ENCODE measurements at regions not wholly inside any gene's neighbourhood (a gene's known extent, or its start where the extent isn't known, plus 50 kb on each side); places are given as distances from the start of the nearest gene placed in this dataset.

DNA sequence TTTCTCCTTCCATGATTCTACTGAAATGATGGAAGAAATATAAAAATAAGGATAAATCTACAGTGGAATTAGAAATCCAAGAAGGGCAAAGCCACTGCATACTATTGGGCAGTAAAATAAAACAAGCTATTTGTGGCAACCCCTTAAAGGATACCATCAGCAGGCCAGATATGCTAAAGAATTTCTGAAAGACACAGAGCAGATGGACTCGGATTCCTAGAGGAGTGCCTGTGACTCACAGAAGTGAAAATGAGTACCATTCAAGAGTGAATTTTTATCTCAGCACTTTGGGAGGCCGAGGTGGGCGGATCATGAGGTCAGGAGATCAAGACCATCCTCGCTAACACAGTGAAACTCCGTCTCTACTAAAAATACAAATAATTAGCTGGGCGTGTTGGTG, 318.1 kb downstream of the LRIG3 start:
- H4K20me1 ChIP-seq (ENCODE audit: insufficient read depth, low read length), result no peaks in the 10 kb centered on the region
- 83% methylated on average over 1 of the region's 6 CpGs; no CpG with 5 or more reads in 1 of the 2 experiments for WGBS, 2 experiments (ENCODE audit: extremely low coverage in 2 of 2, insufficient read length in 1 of 2)
- in situ Hi-C loops (cut with MboI; ENCODE audit: low sequenced_read_pairs) (no loop called here), dilution Hi-C loops (cut with HindIII; ENCODE audit: low sequenced_read_pairs, unreplicated experiment) (no loop called here), intact Hi-C loops (cut with micrococcal nuclease) (no loop called here)
- no peak overlapping the region for H3K4ac ChIP-seq (ENCODE audit: low read depth, low read length)
- H2BK15ac ChIP-seq (ENCODE audit: low read depth, low read length), result no peak overlapping the region
- no peak overlapping the region for H4K5ac ChIP-seq (ENCODE audit: low read depth, low read length)
- H3K23ac ChIP-seq (ENCODE audit: low read depth, low read length), result no peak overlapping the region
- no peak overlapping the region for H2BK5ac ChIP-seq (ENCODE audit: low read depth, low read length, poor library complexity, severe bottlenecking)
- POLR2A ChIA-PET (ENCODE audit: unreplicated experiment), result no interaction called here
- peak; percentile 23 for DNase-seq
- H3K56ac ChIP-seq (ENCODE audit: extremely low read depth, insufficient read depth, low read length), result no peak overlapping the region
- CTCF ChIA-PET, result no interaction called here
- no peak overlapping the region for H2BK20ac ChIP-seq (ENCODE audit: low read depth, low read length)
- no peaks in the 10 kb centered on the region for H3K79me1 ChIP-seq (ENCODE audit: low read depth in 1 of 2, low read length in 2 of 2)
- TF ChIP-seq SMC3 (IDR thresholded peaks at IDR 0.05; ENCODE audit: low read depth, low read length), result no peak
- no peak for TF ChIP-seq FOS (IDR thresholded peaks at IDR 0.05; ENCODE audit: low read depth, low read length)
- TF ChIP-seq, protein P1, sequence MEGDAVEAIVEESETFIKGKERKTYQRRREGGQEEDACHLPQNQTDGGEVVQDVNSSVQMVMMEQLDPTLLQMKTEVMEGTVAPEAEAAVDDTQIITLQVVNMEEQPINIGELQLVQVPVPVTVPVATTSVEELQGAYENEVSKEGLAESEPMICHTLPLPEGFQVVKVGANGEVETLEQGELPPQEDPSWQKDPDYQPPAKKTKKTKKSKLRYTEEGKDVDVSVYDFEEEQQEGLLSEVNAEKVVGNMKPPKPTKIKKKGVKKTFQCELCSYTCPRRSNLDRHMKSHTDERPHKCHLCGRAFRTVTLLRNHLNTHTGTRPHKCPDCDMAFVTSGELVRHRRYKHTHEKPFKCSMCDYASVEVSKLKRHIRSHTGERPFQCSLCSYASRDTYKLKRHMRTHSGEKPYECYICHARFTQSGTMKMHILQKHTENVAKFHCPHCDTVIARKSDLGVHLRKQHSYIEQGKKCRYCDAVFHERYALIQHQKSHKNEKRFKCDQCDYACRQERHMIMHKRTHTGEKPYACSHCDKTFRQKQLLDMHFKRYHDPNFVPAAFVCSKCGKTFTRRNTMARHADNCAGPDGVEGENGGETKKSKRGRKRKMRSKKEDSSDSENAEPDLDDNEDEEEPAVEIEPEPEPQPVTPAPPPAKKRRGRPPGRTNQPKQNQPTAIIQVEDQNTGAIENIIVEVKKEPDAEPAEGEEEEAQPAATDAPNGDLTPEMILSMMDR (conservative IDR thresholded peaks at IDR 0.05; ENCODE audit: low read depth, low read length), result no peak
- TF ChIP-seq POLR2A (IDR thresholded peaks at IDR 0.05; ENCODE audit: low read depth, low read length), result no peak
- TF ChIP-seq CHD1 (IDR thresholded peaks at IDR 0.05; ENCODE audit: low read depth, low read length), result no peak
- TF ChIP-seq, protein P2, sequence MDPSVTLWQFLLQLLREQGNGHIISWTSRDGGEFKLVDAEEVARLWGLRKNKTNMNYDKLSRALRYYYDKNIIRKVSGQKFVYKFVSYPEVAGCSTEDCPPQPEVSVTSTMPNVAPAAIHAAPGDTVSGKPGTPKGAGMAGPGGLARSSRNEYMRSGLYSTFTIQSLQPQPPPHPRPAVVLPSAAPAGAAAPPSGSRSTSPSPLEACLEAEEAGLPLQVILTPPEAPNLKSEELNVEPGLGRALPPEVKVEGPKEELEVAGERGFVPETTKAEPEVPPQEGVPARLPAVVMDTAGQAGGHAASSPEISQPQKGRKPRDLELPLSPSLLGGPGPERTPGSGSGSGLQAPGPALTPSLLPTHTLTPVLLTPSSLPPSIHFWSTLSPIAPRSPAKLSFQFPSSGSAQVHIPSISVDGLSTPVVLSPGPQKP (IDR thresholded peaks at IDR 0.05; ENCODE audit: borderline replicate concordance, low read depth, low read length), result no peak
- TF ChIP-seq, protein P3, sequence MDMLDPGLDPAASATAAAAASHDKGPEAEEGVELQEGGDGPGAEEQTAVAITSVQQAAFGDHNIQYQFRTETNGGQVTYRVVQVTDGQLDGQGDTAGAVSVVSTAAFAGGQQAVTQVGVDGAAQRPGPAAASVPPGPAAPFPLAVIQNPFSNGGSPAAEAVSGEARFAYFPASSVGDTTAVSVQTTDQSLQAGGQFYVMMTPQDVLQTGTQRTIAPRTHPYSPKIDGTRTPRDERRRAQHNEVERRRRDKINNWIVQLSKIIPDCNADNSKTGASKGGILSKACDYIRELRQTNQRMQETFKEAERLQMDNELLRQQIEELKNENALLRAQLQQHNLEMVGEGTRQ (IDR thresholded peaks at IDR 0.05; ENCODE audit: low read depth, low read length), result no peak
- no peak for TF ChIP-seq RAD21 (IDR thresholded peaks at IDR 0.05; ENCODE audit: low read length)
- no peak for TF ChIP-seq RFX5 (IDR thresholded peaks at IDR 0.05; ENCODE audit: low read depth, low read length)
- TF ChIP-seq NFE2L2 (IDR thresholded peaks at IDR 0.05; ENCODE audit: low read depth, low read length), result no peak
- TF ChIP-seq CEBPB (IDR thresholded peaks at IDR 0.05; ENCODE audit: low read depth, low read length), result no peak
- TF ChIP-seq RCOR1 (IDR thresholded peaks at IDR 0.05; ENCODE audit: insufficient replicate concordance, low read length), result no peak
- TF ChIP-seq MXI1 (IDR thresholded peaks at IDR 0.05; ENCODE audit: borderline replicate concordance, low read depth, low read length), result no peak
- no peak overlapping the region for H3K18ac ChIP-seq (ENCODE audit: low read depth, low read length)
- no peak overlapping the region for H2BK120ac ChIP-seq (ENCODE audit: low read depth, low read length)
- no peak overlapping the region for H3K9ac ChIP-seq (ENCODE audit: low read depth, low read length)
- no peak overlapping the region for H3K4me3 ChIP-seq (ENCODE audit: insufficient read depth, low read depth, low read length)
- H3K14ac ChIP-seq (replicated peaks; ENCODE audit: low read depth, low read length), result no peak overlapping the region
- no peak overlapping the region for H3K4me2 ChIP-seq (ENCODE audit: low read depth, low read length)
- H3K9me1 ChIP-seq (ENCODE audit: insufficient read depth, low read length), result peaks cover under 1% of the 10 kb centered on the region
- H2AK5ac ChIP-seq (ENCODE audit: low read depth, low read length), result no peak overlapping the region
- H4K8ac ChIP-seq (ENCODE audit: low read depth in 2 of 2, low read length in 2 of 2), result no peak overlapping the region
- no peak overlapping the region for H3K27ac ChIP-seq (ENCODE audit: insufficient read depth, low read length)
- no peaks in the 10 kb centered on the region for H3K9me3 ChIP-seq (ENCODE audit: control insufficient read depth, insufficient read depth, low read length)
- no peaks in the 10 kb centered on the region for H3K27me3 ChIP-seq (ENCODE audit: control insufficient read depth, insufficient read depth, low read length)
- no peak overlapping the region for H2AFZ ChIP-seq (replicated peaks; ENCODE audit: low read length, poor library complexity)
- H3K4me1 ChIP-seq (ENCODE audit: control insufficient read depth, insufficient read depth, low read length), result no peaks in the 10 kb centered on the region; the same call in 1 of the 2 replicates
- H4K91ac ChIP-seq (ENCODE audit: insufficient read depth, low read depth, low read length), result no peak overlapping the region
- BruUV-seq (replicated peaks), result no TSS peak
- no peaks in the 10 kb centered on the region for H3K36me3 ChIP-seq (ENCODE audit: control insufficient read depth, insufficient read depth, low read length)
- H2AK9ac ChIP-seq (replicated peaks; ENCODE audit: low read depth, low read length, poor library complexity), result no peak overlapping the region
- peak; percentile 61 for ATAC-seq (ENCODE audit: low read depth)
